ENCODE measurements at regions not wholly inside any gene's neighbourhood (a gene's known extent, or its start where the extent isn't known, plus 50 kb on each side); places are given as distances from the start of the nearest gene placed in this dataset.
"Not testable (repeated sequence)": the region's sequence is repeated elsewhere in the genome, so short reads cannot be mapped to it uniquely, and the experiment has no call there.

DNA sequence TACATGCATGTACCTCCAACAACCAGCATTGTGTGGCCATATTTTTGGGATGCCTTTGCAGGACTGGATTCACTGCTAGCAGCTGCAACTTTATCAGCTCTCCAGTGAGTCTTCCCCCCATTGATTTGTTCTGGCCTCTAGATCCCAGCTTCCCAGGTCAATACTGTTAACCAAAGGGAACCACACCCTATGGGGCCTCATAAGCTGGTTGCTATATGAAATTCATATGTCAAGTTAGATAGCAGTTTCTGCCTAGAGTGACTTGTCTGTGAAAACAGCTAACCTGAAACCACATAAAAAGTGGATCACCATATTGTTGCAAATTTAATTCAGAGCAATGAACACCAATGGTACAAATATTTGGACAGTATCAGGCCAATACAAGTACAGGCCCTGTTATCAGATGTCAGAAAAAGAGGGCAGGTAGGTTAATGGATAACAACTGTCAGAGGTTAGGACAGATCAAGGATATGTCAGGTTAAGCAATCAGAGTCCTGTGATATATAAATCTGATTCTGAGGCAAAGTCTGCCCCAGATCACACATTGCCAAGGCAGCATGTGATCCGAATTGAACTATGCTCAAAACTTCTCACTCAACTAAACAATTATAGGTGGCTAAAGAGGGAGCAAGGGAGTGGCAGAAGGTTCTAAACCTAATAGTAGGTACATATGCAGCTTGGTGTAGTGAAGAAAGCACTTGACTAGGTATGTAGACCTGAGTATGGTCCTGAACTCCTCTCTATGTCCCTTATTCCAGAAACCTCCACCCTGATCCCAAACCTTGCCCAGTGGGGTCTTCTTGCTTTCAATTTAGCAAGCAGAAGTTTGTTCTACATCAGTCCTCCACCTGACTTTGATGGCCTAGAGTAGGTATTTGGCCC, 94.7 kb upstream of the FOXN2 start:
- DNase-seq (ENCODE audit: low read depth, low spot score), result no peak

- no peak for DNase-seq (ENCODE audit: low read depth, low spot score)
Measured at GRCh38 chr2:48220501-48220900, 94.0 kb upstream of the FOXN2 start.

GRCh38 chr2:48221846-48222516, 92.5 kb upstream of the FOXN2 start:
- DNase-seq (ENCODE audit: low read depth, low spot score), result no peak

DNA sequence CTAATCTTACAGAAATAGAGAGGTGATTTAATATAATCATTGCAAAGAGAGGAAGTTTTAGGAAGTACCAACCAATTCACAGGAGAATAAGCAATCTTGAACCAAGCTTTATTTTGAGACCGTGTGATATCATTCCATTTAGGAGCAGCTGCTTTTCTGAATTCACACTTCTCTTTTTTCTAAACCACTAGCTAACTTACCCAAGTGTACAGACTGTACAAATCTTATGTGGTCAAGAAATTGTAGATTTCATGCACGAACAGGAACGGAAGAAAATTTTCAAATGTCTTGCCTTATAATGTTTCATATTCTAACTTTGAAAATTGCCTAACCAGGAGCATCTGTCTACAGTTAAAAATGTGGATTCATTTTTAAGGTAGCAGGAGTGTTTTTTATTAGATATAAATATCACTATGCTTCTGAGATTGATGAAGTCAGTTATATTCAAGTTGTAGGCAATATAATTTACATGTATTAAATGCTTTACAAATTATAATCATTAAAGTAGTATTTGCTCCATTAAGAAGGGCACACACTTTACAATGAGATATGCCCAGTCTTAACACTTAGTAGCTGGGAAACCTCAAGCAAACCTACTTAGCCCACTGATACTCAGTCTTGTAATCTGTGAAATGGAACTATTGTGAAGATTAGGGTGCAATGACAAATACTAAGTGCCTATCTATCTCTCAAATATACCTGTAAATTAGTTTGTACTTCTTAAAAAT, 86.7 kb upstream of the FOXN2 start:
- no peak for DNase-seq (ENCODE audit: low read depth, low spot score)

DNA sequence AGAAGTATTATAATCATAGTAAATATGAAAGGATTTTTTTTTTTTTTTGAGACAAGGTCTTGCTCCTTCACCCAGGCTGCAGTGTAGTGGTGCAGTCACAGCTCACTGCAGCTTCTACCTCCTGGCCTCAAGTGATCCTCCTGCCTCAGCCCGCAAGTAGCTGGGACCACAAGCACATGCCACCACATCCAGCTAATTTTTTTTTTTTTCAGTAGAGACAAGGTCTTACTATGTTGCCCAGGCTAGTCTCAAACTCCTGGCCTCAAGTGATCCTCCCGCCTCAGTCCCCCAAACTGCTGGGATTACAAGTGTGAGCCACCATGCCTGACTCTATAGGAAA, 86.2 kb upstream of the FOXN2 start:
- DNase-seq (ENCODE audit: low read depth, low spot score), result no peak

DNA sequence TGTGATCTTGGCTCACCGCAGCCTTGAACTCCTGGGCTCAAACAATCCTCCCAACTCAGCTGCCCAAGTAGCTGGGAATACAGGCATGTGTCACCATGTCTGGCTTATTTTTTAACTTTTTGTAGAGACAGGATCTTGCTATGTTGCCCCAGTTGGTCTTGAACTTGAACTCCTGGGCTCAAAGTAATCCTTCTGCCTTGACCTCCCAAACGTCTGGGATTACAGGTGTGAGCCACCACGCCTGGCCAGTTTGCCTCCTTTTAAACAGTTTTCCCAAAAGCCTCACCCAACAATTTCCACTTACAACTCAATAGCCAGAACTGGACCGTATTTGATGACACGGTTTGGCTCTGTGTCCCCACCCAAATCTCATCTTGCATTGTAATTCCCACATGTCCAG, 85.4 kb upstream of the FOXN2 start:
- no peak for DNase-seq (ENCODE audit: low read depth, low spot score)

DNA sequence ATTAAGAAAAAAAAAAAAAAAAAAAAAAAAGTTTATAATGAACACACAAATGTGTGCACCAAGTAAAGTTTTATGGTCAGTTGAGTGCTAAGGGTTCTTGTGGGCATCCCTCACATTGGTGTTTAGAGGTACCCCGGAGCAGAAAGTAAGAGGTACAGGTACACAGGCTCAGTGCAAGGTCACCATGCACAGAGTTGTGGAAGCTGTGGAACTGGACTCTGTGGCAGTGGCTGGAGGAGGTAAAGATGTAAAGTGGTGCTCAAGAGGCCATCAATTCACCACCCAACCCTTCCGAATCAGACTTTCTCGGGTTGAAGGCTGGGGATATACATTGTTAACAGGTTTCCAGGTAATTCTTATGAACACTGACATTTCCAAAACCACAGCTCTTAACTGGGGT, 83.6 kb upstream of the FOXN2 start:
- no peak for DNase-seq (ENCODE audit: low read depth, low spot score)

DNA sequence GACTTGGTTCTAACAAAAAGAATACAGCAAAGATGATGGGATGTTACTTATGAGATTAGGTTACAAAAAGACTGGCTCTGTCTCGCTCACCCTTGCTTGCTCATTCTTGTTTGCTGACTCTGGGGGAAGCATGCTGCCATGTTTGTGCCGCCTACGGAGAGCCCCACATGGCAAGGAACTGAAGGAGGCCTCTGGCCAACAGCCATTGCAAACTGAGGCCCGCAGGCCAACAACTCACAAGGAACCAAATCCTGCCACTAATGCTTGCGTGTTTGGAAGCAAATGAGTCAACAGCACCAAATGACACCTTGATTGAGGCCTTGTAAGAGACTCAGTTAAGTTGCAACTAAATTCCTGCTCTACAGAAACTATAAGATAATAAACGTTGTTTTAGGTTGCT, 82.1 kb upstream of the FOXN2 start:
- DNase-seq (ENCODE audit: low read depth, low spot score), result no peak

DNA sequence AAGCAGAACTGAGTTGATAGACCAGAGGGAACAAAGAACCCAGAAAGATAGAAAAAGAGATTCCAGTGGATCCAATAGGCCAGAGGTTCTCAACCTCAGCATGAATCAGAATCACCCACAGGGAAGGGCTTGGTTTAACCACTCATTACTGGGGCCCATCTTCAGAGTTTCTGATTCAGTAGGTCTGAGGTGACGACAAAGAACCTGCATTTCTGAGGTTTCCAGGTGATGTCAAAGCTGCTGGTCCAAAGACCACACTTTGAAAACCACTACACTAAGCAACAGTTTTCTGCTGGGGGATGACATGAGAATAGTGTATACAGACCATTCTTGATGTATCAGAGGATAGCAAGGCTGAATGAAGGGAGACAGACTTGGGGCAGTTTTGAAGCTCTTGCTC, 81.5 kb upstream of the FOXN2 start:
- no peak for DNase-seq (ENCODE audit: low read depth, low spot score)

GRCh38 chr2:48233824-48234223, 80.7 kb upstream of the FOXN2 start:
- DNase-seq (ENCODE audit: low read depth, low spot score), result not testable (repeated sequence)

- DNase-seq (ENCODE audit: low read depth, low spot score), result no peak
Measured at GRCh38 chr2:48235076-48235475, 79.4 kb upstream of the FOXN2 start.

- no peak for DNase-seq (ENCODE audit: low read depth, low spot score)
Measured at GRCh38 chr2:48238381-48238780, 76.1 kb upstream of the FOXN2 start.

- DNase-seq (ENCODE audit: low read depth, low spot score), result no peak
Measured at GRCh38 chr2:48240912-48241311, 73.6 kb upstream of the FOXN2 start.

GRCh38 chr2:48247206-48247605, 67.3 kb upstream of the FOXN2 start:
- no peak for DNase-seq (ENCODE audit: low read depth, low spot score)

DNA sequence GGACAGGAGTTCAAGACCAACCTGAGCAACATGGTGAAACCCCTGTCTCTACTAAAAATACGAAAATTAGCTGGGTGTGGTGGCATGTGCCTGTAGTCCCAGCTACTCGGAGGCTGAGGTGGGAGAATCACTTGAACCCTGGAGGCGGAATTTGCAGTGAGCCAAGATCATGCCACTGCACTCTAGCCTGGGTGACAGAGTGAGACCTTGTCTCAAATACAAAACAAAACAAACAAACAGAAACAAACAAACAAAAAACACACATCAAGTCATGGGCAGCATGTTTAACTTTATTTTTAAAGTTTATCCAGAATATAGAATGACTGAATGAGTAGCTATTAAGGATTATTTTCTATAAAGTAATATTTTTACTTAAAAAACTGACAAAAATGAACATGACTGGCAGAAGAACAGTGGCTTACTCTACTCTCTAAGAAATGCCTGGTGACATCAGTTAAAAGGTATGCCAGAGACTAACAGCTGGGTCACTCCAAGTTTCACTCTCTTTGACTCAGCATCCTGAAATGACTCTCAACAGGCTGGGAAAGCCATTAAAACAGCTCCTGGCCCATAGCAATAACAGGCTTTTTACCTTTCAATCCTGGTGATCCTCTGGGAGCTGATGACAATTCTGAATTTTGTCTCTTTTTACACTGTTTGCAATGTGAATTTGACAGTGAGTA, 66.1 kb upstream of the FOXN2 start:
- peak; percentile 30 for DNase-seq (ENCODE audit: low read depth, low spot score)

- DNase-seq (ENCODE audit: low read depth, low spot score), result peak; percentile 6
Measured at GRCh38 chr2:48249025-48249424, 65.5 kb upstream of the FOXN2 start.

DNA sequence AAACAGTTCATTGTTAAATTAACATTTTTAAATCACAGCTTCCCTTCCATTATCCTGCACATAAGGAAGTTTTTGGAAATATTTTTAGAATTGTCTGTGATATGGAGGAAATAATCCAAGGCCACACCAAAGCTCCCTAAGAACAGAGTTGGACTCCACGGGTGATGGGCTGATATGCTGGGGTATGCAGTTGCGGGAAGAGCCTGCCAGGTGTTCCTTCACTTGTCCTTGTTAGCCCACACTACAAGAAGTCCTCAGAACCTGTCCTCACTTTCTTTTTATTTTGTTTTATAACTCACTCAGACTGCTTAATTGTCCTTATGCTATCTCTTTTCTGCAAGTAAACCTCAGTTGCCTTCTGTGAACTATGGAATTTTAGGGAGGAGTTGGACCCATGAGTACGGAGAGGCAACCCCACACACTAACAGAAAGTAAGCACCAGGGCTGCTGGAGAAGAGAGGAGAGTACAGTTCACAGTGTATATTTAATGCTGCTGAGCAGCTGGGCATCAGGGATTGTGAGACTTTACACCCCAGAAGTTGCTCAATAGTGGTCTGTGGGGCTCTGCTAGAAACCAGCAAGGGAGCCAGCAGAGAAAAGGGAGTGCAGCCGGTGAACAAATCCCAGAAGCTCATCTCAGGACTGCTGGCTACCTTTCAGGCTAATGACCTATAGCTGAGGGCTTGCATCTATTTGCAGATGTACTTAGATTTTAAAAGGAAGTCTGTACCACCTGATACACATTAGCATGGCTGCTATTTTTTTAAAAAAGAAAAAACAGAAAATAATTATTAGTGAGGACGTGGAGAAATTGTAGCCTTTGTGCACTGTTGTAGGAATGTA, 64.6 kb upstream of the FOXN2 start:
- peak; percentile 25 for DNase-seq (ENCODE audit: low read depth, low spot score)

GRCh38 chr2:48250474-48250844, 64.0 kb upstream of the FOXN2 start:
- no peak for DNase-seq (ENCODE audit: low read depth, low spot score)

- no peak for DNase-seq (ENCODE audit: low read depth, low spot score)
Measured at GRCh38 chr2:48250943-48251342, 63.5 kb upstream of the FOXN2 start.

DNA sequence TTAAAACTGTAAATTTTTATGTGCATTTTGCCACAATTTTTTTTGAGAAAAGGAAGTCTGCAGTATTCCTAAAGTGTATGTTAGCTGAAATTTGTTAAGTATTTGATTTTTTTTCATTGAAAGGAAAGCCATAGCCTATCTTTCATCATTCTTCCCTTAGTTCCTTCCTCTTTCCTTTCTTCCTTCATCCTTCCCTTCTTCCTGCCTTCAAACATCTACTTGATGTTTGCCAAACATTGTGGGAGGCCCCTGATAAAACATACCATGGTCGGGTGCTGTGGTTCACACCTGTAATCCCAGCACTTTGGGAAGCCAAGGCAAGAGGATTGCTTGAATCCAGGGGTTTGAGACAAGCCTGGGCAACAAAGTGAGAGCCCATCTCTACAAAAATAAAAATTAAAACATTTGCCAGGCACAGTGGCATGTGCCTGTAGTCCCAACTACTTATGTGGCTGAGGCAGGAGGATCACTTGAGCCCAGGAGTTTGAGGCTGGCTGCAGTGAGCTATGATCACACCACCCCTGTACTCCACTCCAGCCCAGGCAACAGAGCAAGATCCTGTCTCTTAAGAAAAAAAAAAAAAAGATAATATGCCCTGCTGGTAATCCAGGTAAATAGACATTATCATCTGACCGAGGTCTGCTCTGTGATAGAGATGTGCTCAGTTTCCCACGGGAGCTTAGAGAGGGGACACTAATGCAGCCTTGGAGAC, 62.9 kb upstream of the FOXN2 start:
- no peak for DNase-seq (ENCODE audit: low read depth, low spot score)

- no peak for DNase-seq (ENCODE audit: low read depth, low spot score)
Measured at GRCh38 chr2:48253301-48253700, 61.2 kb upstream of the FOXN2 start.

Data from brain pericyte (primary cell).